ENCODE measurements at regions not wholly inside any gene's neighbourhood (a gene's known extent, or its start where the extent isn't known, plus 50 kb on each side); places are given as distances from the start of the nearest gene placed in this dataset.

- intact Hi-C loops (cut with micrococcal nuclease): no loop called here
- H3K9me3 Mint-ChIP-seq (ENCODE audit: insufficient read depth): no peaks in the 10 kb centered on the region
- H3K4me1 Mint-ChIP-seq: no peaks in the 10 kb centered on the region
- Histone ChIP-seq H3K79me2 (ENCODE audit: control insufficient read depth, insufficient read depth, low read length) (no peaks in the 10 kb centered on the region), H3K4me3 (ENCODE audit: control extremely low read depth in 1 of 5, extremely low read depth in 1 of 5, insufficient read depth in 1 of 5, low read depth in 2 of 5, low read length in 4 of 5) (no peak overlapping the region), H4K20me1 (ENCODE audit: control insufficient read depth, insufficient read depth, low read length, poor library complexity, severe bottlenecking) (no peaks in the 10 kb centered on the region), H3K27me3 (replicated peaks in 1 of 4; ENCODE audit: control extremely low read depth in 1 of 4, control insufficient read depth in 3 of 4, insufficient read depth in 4 of 4, low read length in 3 of 4) (peaks cover 0 to 4% (median 0%) of the 10 kb centered on the region in 4 experiments), H3K36me3 (replicated peaks in 1 of 2; ENCODE audit: control extremely low read depth in 1 of 2, control insufficient read depth in 1 of 2, extremely low read depth in 1 of 2, insufficient read depth in 2 of 2, low read length in 1 of 2) (no peaks in the 10 kb centered on the region), H3K4me1 (ENCODE audit: control insufficient read depth in 2 of 2, insufficient read depth in 2 of 2, low read length in 2 of 2) (no peaks in the 10 kb centered on the region), H3K9me3 (ENCODE audit: control extremely low read depth in 1 of 3, control insufficient read depth in 2 of 3, insufficient read depth in 1 of 3, low read length in 2 of 3) (no peaks in the 10 kb centered on the region), H3K9ac (ENCODE audit: low read length) (no peak overlapping the region), H3K4me2 (replicated peaks; ENCODE audit: low read depth, low read length, poor library complexity, severe bottlenecking) (no peak overlapping the region), H2AFZ (ENCODE audit: insufficient read depth, low read depth, low read length, poor library complexity, severe bottlenecking) (no peak overlapping the region), H3K27ac (ENCODE audit: low read length in 2 of 2) (no peak overlapping the region)
- ChIA-PET POLR2A (no interaction called here), CTCF (no interaction called here)
- DNase-seq: no peak
- H3K27ac Mint-ChIP-seq: no peak overlapping the region
- ATAC-seq (ENCODE audit: low read depth): no peak
- no peak for TF ChIP-seq CTCF (IDR thresholded peaks at IDR 0.05)
- no peak for TF ChIP-seq EZH2 (IDR thresholded peaks at IDR 0.05; ENCODE audit: borderline replicate concordance, insufficient read depth, low read depth, low read length, poor library complexity, severe bottlenecking)
- WGBS (ENCODE audit: insufficient coverage): 96% methylated on average over 5 of the region's 6 CpGs
- no peak overlapping the region for H3K4me3 Mint-ChIP-seq
- H3K27me3 Mint-ChIP-seq: peaks cover 9% of the 10 kb centered on the region
These were observed 51.0 kb downstream of the POU3F3 start for GRCh38 chr2:104904889-104905288.

GRCh38 chr2:104909317-104909716 is 55.4 kb downstream of the POU3F3 start:
- Histone ChIP-seq H3K79me2 (ENCODE audit: control insufficient read depth, insufficient read depth, low read length) (no peaks in the 10 kb centered on the region), H3K9me3 (ENCODE audit: control extremely low read depth in 1 of 3, control insufficient read depth in 2 of 3, insufficient read depth in 1 of 3, low read length in 2 of 3) (no peaks in the 10 kb centered on the region), H3K27ac (ENCODE audit: low read length in 2 of 2) (no peak overlapping the region), H3K4me2 (replicated peaks; ENCODE audit: low read depth, low read length, poor library complexity, severe bottlenecking) (no peak overlapping the region), H4K20me1 (ENCODE audit: control insufficient read depth, insufficient read depth, low read length, poor library complexity, severe bottlenecking) (no peaks in the 10 kb centered on the region), H3K27me3 (replicated peaks in 1 of 4; ENCODE audit: control extremely low read depth in 1 of 4, control insufficient read depth in 3 of 4, insufficient read depth in 4 of 4, low read length in 3 of 4) (peaks cover 0 to 4% (median 0%) of the 10 kb centered on the region in 4 experiments), H3K36me3 (replicated peaks in 1 of 2; ENCODE audit: control extremely low read depth in 1 of 2, control insufficient read depth in 1 of 2, extremely low read depth in 1 of 2, insufficient read depth in 2 of 2, low read length in 1 of 2) (no peaks in the 10 kb centered on the region), H3K9ac (ENCODE audit: low read length) (no peak overlapping the region), H3K4me1 (ENCODE audit: control insufficient read depth in 2 of 2, insufficient read depth in 2 of 2, low read length in 2 of 2) (no peaks in the 10 kb centered on the region), H2AFZ (ENCODE audit: insufficient read depth, low read depth, low read length, poor library complexity, severe bottlenecking) (no peak overlapping the region), H3K4me3 (ENCODE audit: control extremely low read depth in 1 of 5, extremely low read depth in 1 of 5, insufficient read depth in 1 of 5, low read depth in 2 of 5, low read length in 4 of 5) (no peak overlapping the region)
- H3K4me3 Mint-ChIP-seq: no peak overlapping the region
- DNase-seq: no peak
- WGBS (ENCODE audit: insufficient coverage): 93% methylated on average over 5 of the region's 5 CpGs
- peaks cover 13% of the 10 kb centered on the region for H3K27me3 Mint-ChIP-seq
- H3K9me3 Mint-ChIP-seq (ENCODE audit: insufficient read depth): no peaks in the 10 kb centered on the region
- no peak overlapping the region for H3K27ac Mint-ChIP-seq
- intact Hi-C loops (cut with micrococcal nuclease): no loop called here
- POLR2A ChIA-PET: no interaction called here
- no peak for ATAC-seq (ENCODE audit: low read depth)
- CTCF ChIA-PET: no interaction called here
- H3K4me1 Mint-ChIP-seq: no peaks in the 10 kb centered on the region
- TF ChIP-seq EZH2 (IDR thresholded peaks at IDR 0.05; ENCODE audit: borderline replicate concordance, insufficient read depth, low read depth, low read length, poor library complexity, severe bottlenecking) (no peak), CTCF (IDR thresholded peaks at IDR 0.05) (no peak)
